EL (cell line): ENCODE measurements at regions not wholly inside any gene's neighbourhood (a gene's known extent, or its start where the extent isn't known, plus 50 kb on each side); places are given as distances from the start of the nearest gene placed in this dataset.
"Not testable (repeated sequence)": the region's sequence is repeated elsewhere in the genome, so short reads cannot be mapped to it uniquely, and the experiment has no call there.

Experiments
- DNase-seq: peaks from one replicate; pipeline ENCODE4 v3.0.0-alpha.2; 2016

GRCh38 chrX:113470166-113470565, 629.5 kb upstream of the AMOT start:
- no peak for DNase-seq

- no peak for DNase-seq
These were observed 617.1 kb upstream of the AMOT start for GRCh38 chrX:113457719-113458118.

GRCh38 chrX:113455582-113455981, 615.0 kb upstream of the AMOT start:
- DNase-seq: no peak

- no peak for DNase-seq
These were observed 588.4 kb upstream of the AMOT start for GRCh38 chrX:113429011-113429410.

GRCh38 chrX:113422323-113422722, 581.7 kb upstream of the AMOT start:
- DNase-seq: no peak

GRCh38 chrX:113421432-113421831, 580.8 kb upstream of the AMOT start:
- DNase-seq: no peak

- no peak for DNase-seq
These were observed 571.5 kb upstream of the AMOT start for GRCh38 chrX:113412106-113412505.

GRCh38 chrX:113408843-113409242, 568.2 kb upstream of the AMOT start:
- DNase-seq: no peak

GRCh38 chrX:113400193-113400704, 559.6 kb upstream of the AMOT start:
- peak; percentile 13 for DNase-seq

- peak; percentile 6 for DNase-seq
These were observed 559.0 kb upstream of the AMOT start for GRCh38 chrX:113399506-113400192.

- no peak for DNase-seq
These were observed 551.7 kb upstream of the AMOT start for GRCh38 chrX:113392355-113392754.

GRCh38 chrX:113391875-113392274, 551.2 kb upstream of the AMOT start:
- no peak for DNase-seq

GRCh38 chrX:113390531-113390930, 549.9 kb upstream of the AMOT start:
- no peak for DNase-seq

GRCh38 chrX:113389846-113390245, 549.2 kb upstream of the AMOT start:
- DNase-seq: no peak

- DNase-seq: peak; percentile 55
These were observed 544.0 kb upstream of the AMOT start for GRCh38 chrX:113384628-113385027.

GRCh38 chrX:113373421-113373820, 532.8 kb upstream of the AMOT start:
- DNase-seq: not testable (repeated sequence)

GRCh38 chrX:113370006-113370405, 529.4 kb upstream of the AMOT start:
- no peak for DNase-seq

- DNase-seq: no peak
These were observed 528.4 kb upstream of the AMOT start for GRCh38 chrX:113369056-113369455.

GRCh38 chrX:113353134-113353533, 512.5 kb upstream of the AMOT start:
- no peak for DNase-seq

GRCh38 chrX:113330416-113330815, 489.8 kb upstream of the AMOT start:
- no peak for DNase-seq

- DNase-seq: no peak
These were observed 475.3 kb upstream of the AMOT start for GRCh38 chrX:113315927-113316326.

- DNase-seq: peak; percentile 37
These were observed 464.9 kb upstream of the AMOT start for GRCh38 chrX:113305496-113305895.

- DNase-seq: no peak
These were observed 459.9 kb upstream of the AMOT start for GRCh38 chrX:113300580-113300979.

- DNase-seq: no peak
These were observed 456.8 kb upstream of the AMOT start for GRCh38 chrX:113297437-113297836.

GRCh38 chrX:113289503-113289902, 448.9 kb upstream of the AMOT start:
- DNase-seq: no peak
